Activated naive CD4-positive, alpha-beta T cell treated with anti-CD3 and anti-CD28 coated beads, Interleukin-2, amount 50 U/mL, for 16 hours (primary cell): ENCODE measurements at regions not wholly inside any gene's neighbourhood (a gene's known extent, or its start where the extent isn't known, plus 50 kb on each side); places are given as distances from the start of the nearest gene placed in this dataset.

Experiments
- DNase-seq: peaks from one replicate; pipeline ENCODE4 v3.0.0-alpha.2; 2020

DNA sequence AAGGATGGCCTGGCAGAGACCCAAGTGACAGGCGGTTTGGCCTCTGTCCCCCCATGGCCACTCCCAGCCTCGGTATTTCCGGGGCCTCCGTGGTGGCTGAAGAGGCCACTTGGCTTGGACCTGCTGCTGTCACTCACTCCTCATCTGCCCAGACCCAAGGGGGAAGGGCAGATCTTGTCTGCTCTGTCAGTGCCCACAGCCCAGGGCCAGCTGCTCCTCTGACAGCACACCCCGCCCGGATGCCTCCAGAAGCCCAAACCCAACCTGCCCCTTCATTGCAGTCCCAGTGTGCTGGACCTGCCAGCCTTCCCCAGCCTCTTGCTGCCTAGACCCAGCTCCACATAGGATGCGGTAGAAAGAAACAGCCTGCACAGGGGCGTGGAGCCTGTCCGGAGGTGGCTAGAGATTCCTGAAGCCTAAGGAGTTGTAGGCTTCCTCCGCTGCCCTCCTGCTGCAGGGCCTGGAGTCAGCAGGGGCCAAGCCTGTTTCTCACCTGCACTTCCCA, 52.0 kb downstream of the MAGEF1 start:
- no peak for DNase-seq

DNA sequence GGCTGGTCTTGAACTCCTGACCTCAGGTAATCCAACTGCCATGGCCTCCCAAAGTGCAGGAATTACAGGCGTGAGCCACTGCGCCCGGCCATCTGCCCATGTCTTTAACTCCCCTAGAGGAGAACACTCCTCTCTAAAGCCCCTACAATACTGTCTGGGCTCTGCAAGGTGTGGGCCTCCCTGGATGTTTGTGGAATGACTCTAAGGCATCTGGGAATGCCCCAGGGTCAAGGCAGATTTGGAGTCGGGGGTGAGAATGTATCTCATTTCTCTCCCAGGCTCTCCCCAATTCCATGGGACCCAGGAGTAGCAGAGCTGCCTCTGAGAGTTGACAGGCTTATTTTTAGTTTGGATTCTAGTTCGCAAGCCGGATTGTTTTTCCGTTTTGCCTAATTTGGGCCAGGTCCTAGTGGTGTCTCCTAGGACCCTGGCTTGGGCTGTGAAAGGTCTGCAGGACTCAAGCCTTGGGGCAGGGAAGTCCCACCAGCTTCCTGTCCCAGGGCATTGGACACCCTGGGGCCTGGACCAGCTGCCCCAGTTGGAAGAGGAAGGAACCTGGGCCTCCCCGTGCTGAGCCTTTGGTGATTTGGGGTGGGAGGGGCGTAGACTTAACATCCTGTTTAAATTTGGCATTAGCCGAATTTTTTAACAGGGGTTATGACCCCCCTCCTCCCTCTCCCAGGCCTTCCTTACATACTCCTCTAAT, 53.5 kb downstream of the MAGEF1 start:
- no peak for DNase-seq

DNA sequence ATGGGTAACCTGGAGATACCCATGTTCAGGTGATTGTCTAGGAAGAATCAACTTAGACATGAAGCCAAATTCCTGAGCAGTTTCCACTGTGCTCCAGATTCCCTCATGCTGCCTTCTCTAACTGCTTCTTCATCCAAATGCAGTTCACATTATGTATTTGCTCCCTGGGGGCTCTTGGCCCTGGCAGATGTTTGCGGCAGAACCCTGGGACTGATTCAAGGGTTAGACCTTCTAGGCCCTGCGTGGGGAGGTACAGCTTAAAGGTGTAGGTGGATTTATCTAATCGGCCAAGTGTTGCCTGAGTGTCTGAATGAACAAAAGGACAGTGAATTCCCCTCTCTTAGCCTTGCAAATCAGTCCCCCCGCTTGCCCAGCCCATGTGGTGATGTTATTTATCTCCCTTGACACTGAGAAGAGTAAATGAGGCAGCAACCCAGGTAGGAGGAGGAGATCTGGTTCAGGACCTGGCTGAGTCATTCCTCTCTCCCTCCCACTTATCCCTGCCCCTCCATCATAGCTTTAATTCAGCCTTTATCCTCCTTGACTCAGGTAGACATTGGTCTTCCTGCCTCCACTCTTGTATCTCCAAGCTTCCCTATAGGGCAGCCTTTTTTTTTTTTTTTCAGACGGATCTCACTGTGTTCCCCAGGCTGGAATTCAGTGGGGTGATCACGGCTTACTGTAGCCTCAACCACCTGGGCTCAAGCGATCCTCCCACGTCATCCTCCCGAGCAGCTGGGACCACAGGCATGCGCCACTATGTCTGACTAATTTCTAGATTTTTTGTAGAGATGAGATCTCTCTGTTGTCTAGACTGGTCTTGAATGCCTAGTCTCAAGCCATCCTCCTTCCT, 54.8 kb downstream of the MAGEF1 start:
- no peak for DNase-seq

DNA sequence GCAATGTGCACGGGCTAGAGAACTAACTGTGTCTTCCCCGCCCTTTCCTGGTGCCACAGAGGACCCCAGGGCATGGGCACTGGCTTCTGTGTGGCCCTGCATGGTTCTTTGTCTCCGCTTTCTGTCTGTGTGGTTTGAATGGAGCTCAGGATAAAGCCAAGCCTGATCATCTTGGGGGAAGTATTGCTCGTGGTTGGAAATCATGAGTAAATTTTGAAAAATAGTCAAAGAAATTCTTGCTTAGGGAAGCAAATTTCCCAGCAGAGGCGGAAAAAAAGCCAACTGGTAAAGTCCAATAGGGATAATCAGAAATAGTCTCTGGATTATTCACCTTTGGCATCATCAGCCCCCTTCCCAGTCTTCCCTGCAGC, 55.4 kb downstream of the MAGEF1 start:
- no peak for DNase-seq

DNA sequence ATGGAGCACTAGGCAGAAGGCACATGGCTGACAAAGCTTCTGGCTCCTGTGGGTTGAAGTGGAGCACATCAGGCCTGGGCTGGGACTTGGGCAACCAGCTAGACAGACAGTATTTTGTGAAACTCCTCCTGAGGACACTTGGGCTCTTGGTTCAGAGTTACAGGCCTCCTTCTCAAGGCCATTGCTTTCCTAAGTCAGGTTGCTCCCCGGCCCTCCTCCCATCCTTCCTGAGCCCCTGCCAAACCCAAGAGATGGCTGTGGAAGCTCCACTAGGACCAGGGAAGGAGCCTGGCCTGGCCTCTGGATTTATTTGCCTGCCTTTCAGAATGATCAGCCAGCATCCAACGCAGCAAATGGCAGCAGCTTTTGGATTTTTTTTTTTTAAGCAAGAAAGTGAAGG, 56.3 kb downstream of the MAGEF1 start:
- no peak for DNase-seq

DNA sequence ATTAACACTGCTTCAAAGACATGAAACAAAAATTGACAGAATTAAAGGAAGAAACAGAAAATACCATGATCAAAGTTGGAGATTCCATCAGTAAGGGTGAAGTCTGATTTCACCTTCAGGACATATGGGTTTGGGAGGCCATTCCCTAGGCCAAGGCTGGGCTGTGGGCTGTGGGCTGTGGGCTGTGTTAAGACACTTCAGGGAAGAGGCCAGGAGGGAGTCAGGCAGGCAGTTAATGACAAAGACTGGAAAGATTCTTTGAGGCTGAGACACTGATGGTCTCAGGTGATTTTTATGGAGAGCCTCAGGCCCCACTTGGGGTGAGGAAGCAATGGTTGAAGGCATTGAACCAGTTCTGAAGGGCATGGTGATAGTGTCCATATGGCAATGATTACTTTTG, 57.5 kb downstream of the MAGEF1 start:
- DNase-seq = no peak

DNA sequence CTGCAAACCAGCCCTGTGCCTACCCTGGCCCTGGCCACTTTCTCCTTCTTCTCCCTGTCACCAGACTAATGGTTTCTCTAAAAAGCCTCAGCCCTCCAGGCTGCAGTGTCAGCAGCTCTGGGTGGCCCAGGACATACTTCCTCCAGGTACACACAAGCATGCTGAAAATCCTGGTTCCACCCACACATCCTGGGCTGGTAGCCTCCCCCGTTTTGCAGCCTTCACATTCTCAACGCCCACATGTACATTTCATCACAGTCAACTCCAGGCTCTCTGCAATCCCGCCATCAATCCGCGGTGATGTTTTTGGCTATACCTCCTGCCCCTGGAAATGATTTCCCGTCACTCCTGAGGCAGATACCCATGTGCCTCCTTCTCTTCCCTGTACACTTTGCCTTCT, 59.4 kb downstream of the MAGEF1 start:
- DNase-seq = no peak

DNA sequence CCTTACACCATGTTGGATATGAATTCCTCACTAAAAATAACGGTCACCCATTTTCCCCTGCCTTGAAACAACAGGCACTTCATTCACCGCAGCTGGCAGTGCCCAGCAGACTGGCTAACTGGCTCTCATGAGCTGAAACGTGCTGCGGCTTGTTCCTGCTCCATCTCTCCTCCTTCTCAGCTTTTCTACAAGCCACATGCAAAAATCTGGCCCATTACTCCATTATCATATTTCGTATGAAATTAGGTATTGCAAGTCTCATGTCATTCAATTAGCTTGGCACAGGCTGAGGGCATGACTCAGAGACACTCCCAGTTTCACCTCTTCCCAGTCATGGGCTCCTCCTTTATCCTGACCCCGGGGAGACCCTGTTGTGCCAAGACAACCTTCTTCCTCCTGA, 60.0 kb downstream of the MAGEF1 start:
- no peak for DNase-seq

DNA sequence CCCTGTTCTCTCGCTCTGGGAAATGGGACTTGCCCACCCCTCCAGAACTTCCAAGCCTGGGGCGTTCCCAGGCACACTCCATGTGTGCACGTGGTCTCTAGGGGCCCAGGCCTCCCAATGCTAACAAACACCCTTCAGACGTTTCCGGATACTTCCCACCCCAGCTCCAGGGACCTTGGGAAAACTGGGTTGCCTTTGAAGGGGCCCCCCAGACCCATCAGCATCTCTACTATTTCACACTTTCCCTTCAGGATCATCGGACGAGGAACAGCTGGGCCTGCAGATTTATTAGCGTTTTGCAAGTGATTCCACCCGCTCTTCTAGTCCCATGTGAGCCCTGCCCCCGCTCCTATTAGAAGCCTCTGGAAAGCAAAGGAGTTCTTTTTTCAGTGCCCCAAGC, 63.2 kb downstream of the MAGEF1 start:
- DNase-seq = no peak

DNA sequence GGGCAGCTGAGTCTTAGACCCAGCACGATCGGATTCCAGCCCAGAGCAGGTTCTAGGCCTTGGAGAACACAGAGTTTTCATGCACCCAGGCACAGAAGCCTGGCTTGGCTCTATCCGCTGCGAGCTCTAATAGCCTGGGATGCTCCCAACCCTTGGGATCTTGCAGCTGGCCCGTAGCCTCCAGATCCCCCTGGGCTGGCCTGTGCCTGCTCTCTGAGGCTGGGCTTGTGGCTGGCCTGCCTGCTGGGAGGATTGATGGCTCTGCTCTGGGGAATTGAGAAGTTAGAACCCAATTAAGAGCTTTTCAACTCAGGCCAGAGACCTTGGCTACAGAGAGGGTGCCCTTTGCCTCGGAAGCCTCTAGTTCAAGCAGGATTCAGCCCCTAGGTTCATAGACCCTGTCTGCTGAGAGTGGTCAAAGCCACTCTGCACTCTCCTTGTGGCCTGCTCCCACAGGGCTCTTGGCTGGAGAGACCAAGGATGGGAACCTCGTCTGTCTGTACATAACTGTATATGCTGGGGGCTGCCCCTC, 64.4 kb downstream of the MAGEF1 start:
- no peak for DNase-seq

DNA sequence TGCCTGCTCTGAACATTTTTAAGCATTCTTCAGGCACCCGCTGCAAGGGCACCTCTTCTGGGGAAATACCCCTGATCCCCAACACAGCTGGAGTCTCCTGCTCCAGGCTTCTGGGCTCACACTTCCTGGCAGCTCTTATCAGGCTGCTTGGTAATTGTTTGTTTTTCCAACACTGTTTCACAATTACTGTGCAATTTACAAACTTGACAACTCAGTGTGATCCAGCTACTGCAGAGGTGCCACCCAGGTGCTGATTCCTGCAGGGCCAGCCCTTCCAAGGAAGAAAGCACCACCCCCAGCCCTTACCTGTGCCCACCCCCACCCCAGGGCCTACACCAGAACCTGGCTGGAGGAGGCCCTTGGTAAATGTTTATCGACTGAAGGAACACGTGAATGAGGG, 66.5 kb downstream of the MAGEF1 start:
- no peak for DNase-seq

DNA sequence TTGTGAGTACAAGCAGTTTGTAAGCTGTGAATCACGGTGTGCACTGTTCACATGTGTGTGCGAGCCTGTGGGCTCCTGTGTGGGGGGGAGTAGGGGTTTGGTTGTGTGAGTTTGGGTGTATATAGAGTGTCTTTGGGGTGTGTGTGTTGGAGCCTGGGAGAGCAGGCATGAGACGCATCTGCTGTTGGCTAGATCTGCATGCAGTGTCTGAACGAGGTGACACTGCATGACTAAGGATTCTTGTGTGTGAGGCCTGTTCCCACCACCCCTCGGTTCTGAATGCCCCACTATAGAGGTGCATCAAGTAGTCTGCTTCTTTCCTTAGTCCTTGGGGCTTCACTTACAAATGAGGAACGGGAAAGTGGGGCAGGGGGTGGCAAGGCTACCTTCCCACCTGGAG, 68.4 kb downstream of the MAGEF1 start:
- DNase-seq = no peak

DNA sequence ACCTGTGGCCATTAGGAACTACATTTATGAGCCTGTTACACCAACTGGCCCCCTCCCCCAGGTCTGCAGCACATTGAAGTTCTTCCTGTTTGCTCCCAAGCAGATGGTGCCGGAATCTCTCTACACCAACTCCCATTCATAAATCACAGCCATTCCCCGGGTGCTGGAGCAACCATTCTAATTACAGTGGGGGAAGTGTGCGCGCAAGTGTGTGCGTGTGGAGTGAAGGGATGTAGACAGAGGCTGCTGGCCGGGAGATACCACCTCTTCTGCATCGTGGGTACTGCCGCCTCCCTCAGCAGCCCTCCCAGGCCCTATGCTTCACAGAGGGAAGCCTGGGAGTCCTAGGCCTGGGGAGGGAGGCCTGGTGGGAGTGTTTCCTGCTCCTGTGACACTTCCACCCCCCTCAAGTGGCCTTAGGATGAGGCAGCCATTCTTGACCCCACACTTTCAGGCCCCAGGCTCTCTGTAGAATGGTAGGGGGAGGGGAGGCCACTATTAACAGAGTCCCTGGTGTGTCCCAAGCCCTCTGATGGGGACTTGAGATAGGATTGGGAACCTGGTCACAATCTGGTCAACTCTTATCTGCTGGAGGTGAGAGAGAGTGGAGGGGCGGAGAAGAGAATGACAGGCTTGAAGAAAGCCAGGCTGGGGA, 69.1 kb downstream of the MAGEF1 start:
- no peak for DNase-seq

DNA sequence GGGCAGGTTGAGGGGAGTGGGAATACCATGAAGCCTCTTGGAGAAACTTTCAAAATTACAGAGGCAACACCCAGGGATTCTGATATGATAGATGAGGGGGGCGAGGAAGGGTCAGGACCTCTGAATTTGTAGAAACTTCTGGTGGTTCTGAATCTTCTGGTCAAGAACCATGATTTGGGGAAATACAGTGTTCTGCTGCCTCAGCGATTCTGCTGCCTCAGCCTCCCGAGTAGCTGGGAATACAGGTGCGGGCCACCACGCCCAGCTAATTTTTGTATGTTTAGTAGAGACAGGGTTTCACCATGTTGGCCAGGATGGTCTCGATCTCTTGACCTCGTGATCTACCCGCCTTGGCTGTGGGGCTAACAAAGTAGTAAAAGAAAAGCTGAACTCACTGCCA, 70.4 kb downstream of the MAGEF1 start:
- no peak for DNase-seq

DNA sequence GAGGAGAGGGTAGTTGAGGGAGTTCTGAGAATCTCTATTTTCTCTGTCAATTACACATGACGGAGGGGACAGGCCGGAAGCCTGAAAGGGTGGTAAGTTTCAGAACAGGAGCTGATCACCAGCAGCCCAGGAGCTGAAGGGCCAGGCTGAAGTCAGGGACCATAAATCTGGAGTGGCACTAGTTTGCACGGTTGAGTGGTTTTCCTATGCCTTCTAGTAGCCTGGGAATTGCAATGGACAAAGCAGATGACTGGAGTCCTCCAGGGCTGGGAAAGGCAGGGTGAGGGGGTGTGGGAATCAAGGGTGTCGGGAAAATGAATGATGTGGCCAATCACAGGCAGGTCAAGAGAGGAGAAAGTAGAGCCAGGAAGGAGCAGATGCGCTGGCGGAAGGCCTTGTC, 72.5 kb downstream of the MAGEF1 start:
- no peak for DNase-seq

DNA sequence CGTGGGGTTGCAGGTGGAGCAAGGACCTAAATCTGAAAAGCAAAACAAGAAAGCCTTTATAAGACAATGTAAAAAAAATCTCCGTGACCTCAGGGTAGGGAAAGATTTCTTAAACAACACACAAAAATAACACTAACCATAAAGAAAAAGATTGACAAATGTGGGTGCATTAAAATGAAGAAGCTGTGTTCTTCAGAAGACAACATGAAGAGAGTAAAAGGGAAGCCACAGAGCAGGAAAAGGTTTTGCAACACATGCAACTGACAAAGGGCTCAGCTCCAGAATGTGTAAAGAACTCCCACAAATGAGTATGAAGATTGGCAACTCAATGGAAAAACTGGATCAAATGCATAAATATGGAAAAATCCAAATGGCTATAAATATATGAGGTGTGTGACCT, 74.2 kb downstream of the MAGEF1 start:
- DNase-seq = no peak

DNA sequence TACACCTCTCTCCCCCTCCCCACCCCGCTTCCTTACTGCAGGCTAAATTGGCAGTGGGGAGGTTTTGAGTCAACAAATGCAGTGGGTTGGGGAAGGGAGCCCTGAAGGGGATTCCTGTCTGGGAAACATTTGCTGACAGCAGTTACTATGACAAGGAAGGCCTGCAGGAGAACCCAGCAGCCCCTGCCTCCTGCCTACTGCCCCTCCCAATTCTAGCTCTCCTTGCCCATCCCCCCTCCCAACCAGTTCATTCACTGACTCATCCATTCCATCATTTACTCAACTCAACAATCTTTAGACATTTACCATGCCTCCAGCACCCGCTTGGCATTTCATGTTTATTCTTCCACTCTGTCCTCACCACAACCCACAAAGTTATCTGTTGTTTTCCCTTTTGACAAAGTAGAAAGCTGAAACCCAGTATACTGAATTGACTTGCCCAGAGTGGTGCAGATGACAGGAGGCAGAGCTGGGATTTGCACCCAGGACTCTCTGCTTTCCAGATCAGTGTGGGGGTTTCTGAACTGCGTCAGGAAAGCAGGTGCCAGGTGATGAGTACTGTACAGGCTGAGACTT, 75.0 kb downstream of the MAGEF1 start:
- DNase-seq = peak; percentile 40

DNA sequence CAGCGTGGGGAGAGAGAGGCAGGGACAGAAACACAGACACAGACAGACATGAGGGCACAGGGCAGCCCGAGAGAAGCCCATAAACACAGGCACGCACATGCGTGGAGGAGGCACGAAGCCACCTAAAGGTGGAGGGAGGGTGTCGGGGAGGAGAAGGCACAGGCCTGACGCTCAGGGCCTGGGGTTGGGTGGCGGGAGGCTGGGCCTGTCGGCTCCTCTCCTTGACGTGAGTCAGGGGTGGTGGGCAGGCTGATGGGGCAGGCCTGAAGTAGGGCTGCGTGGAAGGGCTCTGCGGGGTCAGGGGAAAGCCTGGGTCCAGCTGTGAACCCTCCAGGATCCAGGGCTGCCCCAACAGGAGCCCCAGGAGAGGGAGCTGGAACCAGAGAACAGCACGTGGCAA, 74.2 kb downstream of the EPHB3 start:
- no peak for DNase-seq

DNA sequence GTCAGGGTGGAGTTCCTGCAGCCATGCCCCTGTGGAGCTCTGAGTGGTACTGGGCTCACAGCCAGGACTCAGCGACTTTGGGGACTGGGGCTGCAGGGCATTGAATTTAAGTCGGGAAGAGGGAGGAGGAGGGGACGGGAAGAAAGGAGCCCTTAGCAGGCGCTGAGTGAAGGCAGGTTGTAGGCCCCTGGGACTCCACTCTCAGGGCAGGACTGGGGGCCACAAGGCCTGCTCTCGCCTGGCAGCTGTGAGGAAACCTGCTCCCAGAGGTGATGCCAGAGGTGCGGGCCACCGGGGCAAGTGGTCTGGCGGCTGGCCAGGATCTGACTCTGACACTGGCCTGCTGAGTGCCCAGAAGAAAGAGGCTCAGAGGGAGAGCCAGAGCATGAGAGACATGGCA, 73.5 kb downstream of the EPHB3 start:
- no peak for DNase-seq

DNA sequence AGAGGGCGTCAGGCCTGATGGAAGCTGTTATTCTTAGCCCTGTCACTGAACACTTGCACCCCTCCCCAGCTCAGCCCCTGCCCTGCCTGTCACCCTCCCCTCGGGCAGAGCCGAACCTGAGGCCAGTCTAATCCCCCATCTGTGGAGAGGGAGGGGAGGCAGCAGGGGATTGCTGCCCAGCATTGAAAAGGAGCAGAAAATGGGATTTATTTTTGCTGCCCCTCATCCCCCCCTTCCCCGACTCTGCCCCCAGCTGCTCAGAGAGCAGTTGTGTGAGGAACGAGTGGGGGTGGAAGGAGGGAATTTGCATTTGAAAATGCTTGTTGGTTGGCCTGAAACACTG, 71.6 kb downstream of the EPHB3 start:
- no peak for DNase-seq

DNA sequence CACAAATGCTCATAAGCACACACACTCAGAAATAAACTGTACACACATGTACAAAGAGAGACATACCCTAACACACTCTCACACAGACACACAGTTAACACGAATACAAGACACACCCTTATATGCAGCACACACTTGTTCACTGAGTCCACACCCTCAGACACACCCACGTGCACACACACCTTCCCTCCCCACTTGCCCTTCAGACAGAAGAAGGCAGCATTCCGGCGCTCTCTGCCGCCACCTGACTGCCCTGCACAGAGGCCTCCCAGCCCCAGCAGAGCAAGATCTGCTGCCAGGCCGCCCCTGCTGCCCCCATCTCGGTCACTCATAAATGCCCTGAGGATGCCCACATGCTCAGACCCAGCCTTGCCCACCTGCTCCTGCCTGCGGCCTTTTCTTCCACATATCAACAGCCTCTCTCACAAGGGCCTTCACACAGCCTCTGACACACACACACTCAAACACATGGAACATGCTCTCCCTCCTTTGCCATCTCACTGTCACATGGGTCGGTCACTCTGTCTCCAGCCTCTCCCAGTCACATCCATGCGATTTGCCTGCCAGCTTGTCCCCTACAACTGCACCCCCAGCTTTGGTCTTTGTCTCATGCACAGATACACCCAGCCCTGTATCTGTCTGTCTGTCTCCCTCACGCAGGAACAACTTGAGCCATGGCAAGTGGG, 71.1 kb downstream of the EPHB3 start:
- no peak for DNase-seq
